Prostate gland (tissue), 2 donors: ENCODE measurements at regions not wholly inside any gene's neighbourhood (a gene's known extent, or its start where the extent isn't known, plus 50 kb on each side); places are given as distances from the start of the nearest gene placed in this dataset.

Experiments used
- CTCF ChIP-seq, 4 experiments: fragments of 200-600 bp in 2 of 4; fragments of 450-650 bp in 2 of 4; sonication (generic) in 2 of 4; IDR thresholded peaks; 1 replicate in 3 of 4; 2 replicates in 1 of 4; pipeline ENCODE4 v1.5.1; 2016 to 2019; ENCODE audit warnings: antibody characterized with exemption in 4 of 4, mild to moderate bottlenecking in 2 of 4, moderate library complexity in 2 of 4
- POLR2A ChIP-seq: fragments of 450-650 bp; IDR thresholded peaks from one replicate; pipeline ENCODE4 v1.6.1; 2016; ENCODE audit warnings: antibody characterized with exemption, mild to moderate bottlenecking

GRCh38 chr12:16972923-16973770 lies 367.2 kb upstream of the LMO3 start:
- TF ChIP-seq POLR2A, result no peak
- no peak for TF ChIP-seq CTCF (IDR thresholded peaks at IDR 0.05)
